K562 (cell line): ENCODE measurements at regions not wholly inside any gene's neighbourhood (a gene's known extent, or its start where the extent isn't known, plus 50 kb on each side); places are given as distances from the start of the nearest gene placed in this dataset.

Experiments used
- ATAC-seq: fragments of 200-7000 bp; cut with Tn5 transposase; 3 replicates; pipeline ENCODE4 v1.9.1; 2020; ENCODE audit warnings: moderate library complexity
- BruUV-seq: library from RNA; stranded (reverse); fragments of 400-500 nt; replicated peaks from 2 replicates; lab custom pipeline; 2021; lab: Mats Ljungman, UMichigan
- CTCF ChIA-PET: fragments of 300-600 bp; formaldehyde crosslinking; extraction: SDS; loops from one replicate; lab custom pipeline; 2021; ENCODE audit warnings: low intra/inter-chr PET ratio; lab: Yijun Ruan, JAX
- POLR2A ChIA-PET: fragments of 300-600, 350-650 bp; sonication (Branson Sonifier 250); formaldehyde crosslinking; extraction: SDS; loops from one replicate; lab custom pipeline; 2021; ENCODE audit warnings: antibody characterized with exemption, inconsistent platforms; lab: Yijun Ruan, JAX
- DNase-seq, 4 experiments: peaks; one replicate each; pipeline versions ENCODE4 v3.0.0 to v3.0.0-alpha.2; 2011 to 2018; ENCODE audit warnings: low spot score in 3 of 4, mixed read lengths in 3 of 4; ENCODE audit errors: extremely low read depth in 1 of 4
- FAIRE-seq: peaks from 2 replicates; lab custom pipeline; 2011; peaks lifted over from hg19 to GRCh38; lab: Jason Lieb, UNC
- H2AFZ ChIP-seq: 2 replicates; pipeline ENCODE4 v1.6.0; 2011; ENCODE audit warnings: low read depth, low read length, control low read depth, inconsistent platforms
- H3K27ac ChIP-seq: fragments of 200-600 bp; 3 replicates; pipeline ENCODE4 v1.8.0; 2011; ENCODE audit warnings: low read depth, mild to moderate bottlenecking, control low read depth, inconsistent platforms, low read length, moderate library complexity, mixed read lengths; ENCODE audit errors: extremely low read depth
- H3K27me3 ChIP-seq, 2 experiments: fragments of 300-600 bp in 1 of 2; 2 replicates in 1 of 2; 3 replicates in 1 of 2; pipeline versions ENCODE4 v1.6.0 to v1.8.0; 2011; ENCODE audit warnings: inconsistent platforms in 2 of 2, low read length in 2 of 2, mild to moderate bottlenecking in 1 of 2, mixed read lengths in 1 of 2, moderate library complexity in 1 of 2; ENCODE audit not compliant: control insufficient read depth in 2 of 2, insufficient read depth in 2 of 2
- H3K36me3 ChIP-seq: fragments of 300-600 bp; 3 replicates; pipeline ENCODE4 v1.8.0; 2011; ENCODE audit warnings: mild to moderate bottlenecking, low read length, inconsistent platforms; ENCODE audit not compliant: control insufficient read depth, insufficient read depth
- H3K4me1 ChIP-seq, 2 experiments: fragments of 200-600 bp in 1 of 2; replicated peaks in 1 of 2; 2 replicates in 1 of 2; 3 replicates in 1 of 2; pipeline versions ENCODE4 v1.5.1 to v1.8.0; 2011; ENCODE audit warnings: inconsistent platforms in 2 of 2, low read length in 2 of 2, mild to moderate bottlenecking in 1 of 2, mixed read lengths in 1 of 2, moderate library complexity in 1 of 2; ENCODE audit not compliant: control insufficient read depth in 2 of 2, insufficient read depth in 2 of 2
- H3K4me2 ChIP-seq: 2 replicates; pipeline ENCODE4 v1.6.1; 2011; ENCODE audit warnings: low read length, control low read depth, inconsistent platforms, mixed read lengths; ENCODE audit not compliant: insufficient read depth
- H3K4me3 ChIP-seq: fragments of 200-600 bp; sonication (generic), shearing (Covaris generic); 2 replicates; pipeline ENCODE4 v1.5.1; 2016; ENCODE audit warnings: control low read depth, inconsistent platforms
- H3K79me2 ChIP-seq: fragments of 200-600 bp; 3 replicates; pipeline ENCODE4 v1.8.0; 2011; ENCODE audit warnings: low read length, inconsistent platforms; ENCODE audit not compliant: control insufficient read depth, insufficient read depth
- H3K9ac ChIP-seq, 2 experiments: 2 replicates each; pipeline versions ENCODE4 v1.6.0 to v1.6.1; 2011; ENCODE audit warnings: low read depth in 2 of 2, low read length in 2 of 2, control low read depth in 1 of 2, inconsistent platforms in 1 of 2, mild to moderate bottlenecking in 1 of 2, mixed read lengths in 1 of 2; ENCODE audit not compliant: insufficient read depth in 1 of 2
- H3K9me1 ChIP-seq: one replicate; pipeline ENCODE4 v1.6.0; 2011; ENCODE audit warnings: inconsistent platforms, mild to moderate bottlenecking, low read length, moderate library complexity; ENCODE audit not compliant: control insufficient read depth, insufficient read depth
- H3K9me3 ChIP-seq: replicated peaks from 2 replicates; pipeline ENCODE4 v1.5.1; 2011; ENCODE audit warnings: low read depth, low read length, inconsistent platforms; ENCODE audit not compliant: control insufficient read depth, insufficient read depth
- H4K20me1 ChIP-seq: replicated peaks from 2 replicates; pipeline ENCODE4 v1.6.1; 2011; ENCODE audit warnings: low read length, inconsistent platforms, mixed read lengths; ENCODE audit not compliant: control insufficient read depth, insufficient read depth
- CREB3 ChIP-seq: fragments of 450-650 bp; conservative IDR thresholded peaks from 2 replicates; pipeline ENCODE4 v1.6.1; 2016; ENCODE audit warnings: missing genetic modification characterization, low read depth, mild to moderate bottlenecking, missing compliant biosample characterization, moderate library complexity
- MYC ChIP-seq, 2 experiments: fragments of 250-450 bp in 1 of 2; sonication (Bioruptor Pico) in 1 of 2; IDR thresholded peaks; 2 replicates each; pipeline versions ENCODE4 v1.5.1 to v1.6.1; 2012 to 2021; ENCODE audit warnings: low read depth in 2 of 2, borderline replicate concordance in 1 of 2, improper control_type of control experiment in 1 of 2, low read length in 1 of 2, mild to moderate bottlenecking in 1 of 2, moderate library complexity in 1 of 2
- NCOR1 ChIP-seq: fragments of 450-650 bp; IDR thresholded peaks from 2 replicates; pipeline ENCODE4 v1.6.1; 2016; ENCODE audit warnings: mild to moderate bottlenecking, moderate library complexity
- NFIX ChIP-seq: fragments of 250-450 bp; sonication (Bioruptor Pico); IDR thresholded peaks from 2 replicates; pipeline ENCODE4 v1.4.0; 2020; ENCODE audit warnings: low read depth, mild to moderate bottlenecking, moderate library complexity
- PKNOX1 ChIP-seq: fragments of 450-650 bp; IDR thresholded peaks from 2 replicates; pipeline ENCODE4 v1.6.1; 2016
- USF2 ChIP-seq: sonication (generic); formaldehyde crosslinking; IDR thresholded peaks from 2 replicates; pipeline ENCODE4 v1.5.0; 2020; ENCODE audit warnings: missing genetic modification reagents
- ZNF12 ChIP-seq: sonication (generic); formaldehyde crosslinking; IDR thresholded peaks from 2 replicates; pipeline ENCODE4 v1.4.0; 2020; ENCODE audit warnings: mild to moderate bottlenecking, missing genetic modification reagents
- ZNF354B ChIP-seq: fragments of 250-450 bp; sonication (Bioruptor Pico); IDR thresholded peaks from 2 replicates; pipeline ENCODE4 v1.4.0; 2020
- ZNF518B ChIP-seq: fragments of 250-450 bp; sonication (Bioruptor Pico); IDR thresholded peaks from 2 replicates; pipeline ENCODE4 v1.5.0; 2021; ENCODE audit warnings: mild to moderate bottlenecking, moderate library complexity
- ZNF77 ChIP-seq: fragments of 250-450 bp; sonication (Bioruptor Pico); IDR thresholded peaks from 2 replicates; pipeline ENCODE4 v1.5.0; 2020
- WGBS: fragments of 100-300 bp; shearing (Covaris generic); methylation state at CpG from one replicate; pipeline ENCODE4 v1.1.6; 2016; ENCODE audit warnings: low coverage, mixed read lengths; ENCODE audit not compliant: insufficient coverage; ENCODE audit errors: missing lambda C conversion rate; 5-methylcytosine and 5-hydroxymethylcytosine counted together
- in situ Hi-C: fragments of 300-500 bp; cut with MboI; formaldehyde crosslinking; loops from 4 replicates; pipeline ENCODE4 v1.15.0; 2018; ENCODE audit warnings: inconsistent platforms, mixed read lengths
- intact Hi-C: fragments of 100-400 bp; cut with micrococcal nuclease; formaldehyde crosslinking; loops from 2 replicates; pipeline ENCODE4 v1.14.2; 2022

- Histone ChIP-seq H3K4me2 (no peak overlapping the region), H3K79me2 (no peaks in the 10 kb centered on the region), H3K4me1 (peaks cover 0 to 22% of the 10 kb centered on the region in 2 experiments; a peak in 4 of 5 replicates), H3K9me1 (no peaks in the 10 kb centered on the region), H2AFZ (peak overlapping the region; percentile 81), H3K27ac (peak overlapping the region; percentile 75), H3K36me3 (no peaks in the 10 kb centered on the region), H3K27me3 (no peaks in the 10 kb centered on the region), H3K4me3 (no peak overlapping the region), H3K9ac (no peak overlapping the region), H4K20me1 (no peaks in the 10 kb centered on the region), H3K9me3 (no peaks in the 10 kb centered on the region; the same call in 1 of the 2 replicates)
- 27% methylated on average over 5 of the region's 5 CpGs for WGBS
- intact Hi-C loops (no loop called here), in situ Hi-C loops (no loop called here)
- POLR2A ChIA-PET, result no interaction called here
- no TSS peak for BruUV-seq
- peak; percentile 38 to 73 (median 50) for DNase-seq
- CTCF ChIA-PET, result no interaction called here
- peak; percentile 89 for ATAC-seq
- FAIRE-seq, result peak; percentile 85
- no peak for TF ChIP-seq CREB3 (tag)
- no peak for TF ChIP-seq ZNF12 (CRISPR knock-in tag)
- no peak for TF ChIP-seq MYC (IDR thresholded peaks at IDR 0.05; ENCODE audit: low read depth, low read length)
- no peak for TF ChIP-seq MYC (CRISPR knock-in tag; IDR thresholded peaks at IDR 0.05; ENCODE audit: borderline replicate concordance, low read depth)
- no peak for TF ChIP-seq NCOR1
- TF ChIP-seq ZNF518B, result no peak
- no peak for TF ChIP-seq NFIX
- no peak for TF ChIP-seq ZNF77
- TF ChIP-seq PKNOX1, result no peak
- TF ChIP-seq ZNF354B, result no peak
- TF ChIP-seq USF2, result no peak
These were observed 160.9 kb upstream of the EEA1 start for GRCh38 chr12:93089805-93090569.
